Fibroblast of mammary gland (primary cell): ENCODE measurements at regions not wholly inside any gene's neighbourhood (a gene's known extent, or its start where the extent isn't known, plus 50 kb on each side); places are given as distances from the start of the nearest gene placed in this dataset.
"Not testable (repeated sequence)": the region's sequence is repeated elsewhere in the genome, so short reads cannot be mapped to it uniquely, and the experiment has no call there.

Experiments
- DNase-seq: peaks from one replicate; pipeline ENCODE4 v3.0.0-alpha.2; 2010; ENCODE audit warnings: low read depth
- H3K4me3 ChIP-seq: 2 replicates; pipeline ENCODE4 v1.5.1; 2011; ENCODE audit warnings: low read depth, mild to moderate bottlenecking, low read length, moderate library complexity; ENCODE audit not compliant: control insufficient read depth
- CTCF ChIP-seq: conservative IDR thresholded peaks from 2 replicates; pipeline ENCODE4 v1.5.1; 2011; ENCODE audit warnings: low read depth, low read length, inconsistent platforms; ENCODE audit not compliant: control insufficient read depth, insufficient read depth

GRCh38 chr18:1528964-1529509 lies 624.4 kb downstream of the ADCYAP1 start:
- H3K4me3 ChIP-seq: no peak overlapping the region
- TF ChIP-seq CTCF: no peak

GRCh38 chr18:1530650-1531049 lies 626.0 kb downstream of the ADCYAP1 start:
- TF ChIP-seq CTCF: no peak
- no peak overlapping the region for H3K4me3 ChIP-seq
- no peak for DNase-seq

More at GRCh38 chr18:1528964-1529509, 624.4 kb downstream of the ADCYAP1 start:
- DNase-seq: no peak

DNA sequence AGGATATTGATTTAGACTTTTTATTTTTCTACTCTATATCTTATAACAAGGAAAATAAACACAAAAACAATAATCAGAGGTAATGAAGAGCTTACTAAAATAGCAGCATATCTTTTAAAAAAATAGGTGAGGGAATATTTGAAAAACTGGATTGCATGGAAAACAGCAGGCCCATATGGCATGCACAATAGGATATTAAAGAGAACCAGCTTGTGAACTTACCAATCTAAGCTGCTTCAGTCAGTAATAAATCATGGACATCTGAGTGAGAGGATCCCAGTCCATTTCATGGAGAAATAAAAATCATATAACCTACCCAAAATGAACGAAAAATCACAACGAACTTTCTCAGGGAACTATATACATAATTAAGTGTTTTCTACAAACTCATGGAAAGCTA lies 634.6 kb downstream of the ADCYAP1 start:
- no peak for DNase-seq
- TF ChIP-seq CTCF: no peak
- no peak overlapping the region for H3K4me3 ChIP-seq

DNA sequence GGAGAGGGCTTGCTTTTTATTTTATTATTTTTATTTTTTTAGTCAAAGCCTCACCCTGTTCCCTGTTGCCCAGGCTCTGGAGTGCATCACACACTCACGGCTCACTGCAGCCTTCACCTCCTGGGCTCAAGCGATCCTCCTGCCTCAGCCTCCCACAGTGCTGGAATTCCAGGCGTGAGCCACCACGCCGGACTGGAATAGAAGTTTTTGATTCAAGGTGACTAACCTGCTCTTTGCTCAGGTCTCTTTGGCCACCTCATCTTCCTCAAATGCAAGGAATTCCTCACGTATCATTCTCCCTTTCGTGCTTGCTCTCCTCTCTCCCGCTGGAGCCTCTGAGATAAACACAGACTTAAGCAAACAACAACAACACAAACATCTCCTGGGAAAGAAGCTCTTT lies 636.8 kb downstream of the ADCYAP1 start:
- no peak for DNase-seq
- no peak overlapping the region for H3K4me3 ChIP-seq
- TF ChIP-seq CTCF: no peak

DNA sequence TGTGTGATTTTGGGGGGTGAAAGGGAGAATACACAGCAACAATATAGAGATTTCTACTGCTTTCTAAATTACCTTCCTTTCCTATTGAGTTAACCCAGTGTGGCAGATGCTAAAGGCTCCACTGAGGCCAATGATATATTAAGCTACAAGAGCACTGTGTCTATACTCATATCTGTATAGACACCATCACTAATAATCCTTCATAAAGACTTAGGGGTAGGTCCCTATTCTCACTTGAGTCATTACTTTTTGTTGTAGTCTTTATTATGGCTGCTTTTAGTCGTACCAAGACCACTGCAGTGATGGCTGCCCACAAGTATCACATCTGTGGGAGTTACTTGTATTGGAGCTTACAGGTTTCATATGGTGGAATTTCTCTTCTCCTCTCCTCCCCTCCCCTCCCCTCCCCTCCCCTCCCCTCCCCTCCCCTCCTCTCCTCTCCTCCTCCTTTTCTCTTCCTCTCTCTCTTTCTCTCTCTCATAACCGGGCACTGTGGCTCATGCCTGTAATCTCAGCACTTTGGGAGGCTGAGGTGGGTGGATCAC lies 637.6 kb downstream of the ADCYAP1 start:
- TF ChIP-seq CTCF: no peak
- DNase-seq: no peak
- H3K4me3 ChIP-seq: no peak overlapping the region

GRCh38 chr18:1544016-1544415 lies 639.3 kb downstream of the ADCYAP1 start:
- no peak overlapping the region for H3K4me3 ChIP-seq
- TF ChIP-seq CTCF: no peak

GRCh38 chr18:1557711-1558110 lies 653.0 kb downstream of the ADCYAP1 start:
- H3K4me3 ChIP-seq, DNase-seq: not testable (repeated sequence)

More at GRCh38 chr18:1544016-1544415, 639.3 kb downstream of the ADCYAP1 start:
- DNase-seq: no peak
